ENCODE measurements at regions not wholly inside any gene's neighbourhood (a gene's known extent, or its start where the extent isn't known, plus 50 kb on each side); places are given as distances from the start of the nearest gene placed in this dataset.

DNA sequence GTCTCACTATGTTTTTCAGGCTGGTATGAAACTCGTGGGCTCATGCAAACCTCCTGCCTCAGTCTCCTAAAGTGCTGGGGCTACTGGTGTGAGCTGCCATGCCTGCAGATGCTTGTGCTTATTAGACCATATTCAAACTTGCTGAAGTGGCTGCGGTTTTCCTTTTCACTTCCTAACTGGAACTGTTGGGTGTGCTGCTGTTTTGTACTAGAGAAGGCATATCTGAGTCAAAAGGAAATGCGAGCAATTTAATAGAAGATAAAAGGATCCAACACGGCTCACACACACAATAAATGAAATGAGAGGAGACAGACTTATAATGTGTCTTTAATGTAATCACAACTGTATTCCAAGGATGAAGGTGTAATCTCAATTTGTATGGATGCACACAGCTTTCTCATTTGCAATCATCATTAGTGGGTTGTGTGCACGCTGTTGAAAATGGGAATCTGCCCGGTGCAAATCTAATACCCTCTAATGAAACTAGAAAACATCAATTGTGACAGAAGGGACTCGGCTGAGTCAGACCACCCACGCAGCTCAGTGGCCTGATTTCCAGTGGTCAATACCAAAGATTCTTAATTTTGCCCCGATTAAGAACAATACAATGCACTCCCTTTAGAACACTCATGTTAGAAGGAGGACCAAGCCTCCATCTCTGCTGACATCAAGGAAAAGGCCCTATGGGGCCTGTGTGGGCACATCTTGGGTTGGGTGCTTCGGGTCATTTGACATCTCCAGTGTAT lies 532.7 kb downstream of the TDRD15 start:
- no peak for DNase-seq (ENCODE audit: low read depth)
- TF ChIP-seq, protein P1, sequence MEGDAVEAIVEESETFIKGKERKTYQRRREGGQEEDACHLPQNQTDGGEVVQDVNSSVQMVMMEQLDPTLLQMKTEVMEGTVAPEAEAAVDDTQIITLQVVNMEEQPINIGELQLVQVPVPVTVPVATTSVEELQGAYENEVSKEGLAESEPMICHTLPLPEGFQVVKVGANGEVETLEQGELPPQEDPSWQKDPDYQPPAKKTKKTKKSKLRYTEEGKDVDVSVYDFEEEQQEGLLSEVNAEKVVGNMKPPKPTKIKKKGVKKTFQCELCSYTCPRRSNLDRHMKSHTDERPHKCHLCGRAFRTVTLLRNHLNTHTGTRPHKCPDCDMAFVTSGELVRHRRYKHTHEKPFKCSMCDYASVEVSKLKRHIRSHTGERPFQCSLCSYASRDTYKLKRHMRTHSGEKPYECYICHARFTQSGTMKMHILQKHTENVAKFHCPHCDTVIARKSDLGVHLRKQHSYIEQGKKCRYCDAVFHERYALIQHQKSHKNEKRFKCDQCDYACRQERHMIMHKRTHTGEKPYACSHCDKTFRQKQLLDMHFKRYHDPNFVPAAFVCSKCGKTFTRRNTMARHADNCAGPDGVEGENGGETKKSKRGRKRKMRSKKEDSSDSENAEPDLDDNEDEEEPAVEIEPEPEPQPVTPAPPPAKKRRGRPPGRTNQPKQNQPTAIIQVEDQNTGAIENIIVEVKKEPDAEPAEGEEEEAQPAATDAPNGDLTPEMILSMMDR (IDR thresholded peaks at IDR 0.05; ENCODE audit: control insufficient read depth, extremely low read depth, insufficient read depth): no peak
- H3K4me3 ChIP-seq (ENCODE audit: low read depth, low read length): no peak overlapping the region

DNA sequence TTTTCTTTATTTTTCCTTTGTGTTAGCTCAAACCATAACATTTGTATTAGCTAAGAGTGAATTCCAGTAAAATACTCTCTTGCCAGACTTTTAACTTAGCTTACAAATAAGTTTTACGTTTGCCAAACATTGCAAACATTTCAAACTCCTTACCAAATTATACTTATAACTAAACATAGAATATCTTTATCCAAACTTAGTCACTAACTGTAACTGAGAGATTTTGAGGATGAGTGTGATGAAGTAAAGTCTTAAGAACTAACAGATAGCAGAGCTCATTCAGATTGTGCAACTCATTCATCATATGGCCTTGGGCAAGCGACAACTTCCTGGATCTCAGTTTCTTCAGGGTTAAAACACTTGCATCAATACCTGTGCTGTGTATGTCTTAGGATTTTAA lies 533.7 kb downstream of the TDRD15 start:
- no peak overlapping the region for H3K4me3 ChIP-seq (ENCODE audit: low read depth, low read length)
- DNase-seq (ENCODE audit: low read depth): no peak
- TF ChIP-seq, protein P1 (IDR thresholded peaks at IDR 0.05; ENCODE audit: control insufficient read depth, extremely low read depth, insufficient read depth): no peak

DNA sequence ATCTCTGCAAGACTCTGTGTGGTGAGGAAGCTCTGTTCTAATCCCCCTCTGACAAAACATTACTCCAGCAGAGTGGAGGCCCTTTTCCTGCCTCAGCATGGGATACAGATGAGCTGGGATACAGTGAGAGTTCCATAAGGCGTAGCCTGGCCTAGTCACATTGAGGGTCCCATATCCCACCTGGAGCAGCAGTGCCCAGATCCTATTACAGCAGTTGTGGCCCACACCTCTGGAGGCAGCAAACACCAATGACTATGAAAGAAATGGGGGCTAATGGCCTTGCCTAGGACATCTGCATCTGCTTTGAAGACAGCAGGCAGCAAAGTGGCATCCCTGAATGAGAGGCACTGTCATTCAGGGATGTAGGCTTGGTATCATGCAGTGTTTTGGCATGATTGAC lies 534.5 kb downstream of the TDRD15 start:
- TF ChIP-seq, protein P1 (IDR thresholded peaks at IDR 0.05; ENCODE audit: control insufficient read depth, extremely low read depth, insufficient read depth): no peak

DNA sequence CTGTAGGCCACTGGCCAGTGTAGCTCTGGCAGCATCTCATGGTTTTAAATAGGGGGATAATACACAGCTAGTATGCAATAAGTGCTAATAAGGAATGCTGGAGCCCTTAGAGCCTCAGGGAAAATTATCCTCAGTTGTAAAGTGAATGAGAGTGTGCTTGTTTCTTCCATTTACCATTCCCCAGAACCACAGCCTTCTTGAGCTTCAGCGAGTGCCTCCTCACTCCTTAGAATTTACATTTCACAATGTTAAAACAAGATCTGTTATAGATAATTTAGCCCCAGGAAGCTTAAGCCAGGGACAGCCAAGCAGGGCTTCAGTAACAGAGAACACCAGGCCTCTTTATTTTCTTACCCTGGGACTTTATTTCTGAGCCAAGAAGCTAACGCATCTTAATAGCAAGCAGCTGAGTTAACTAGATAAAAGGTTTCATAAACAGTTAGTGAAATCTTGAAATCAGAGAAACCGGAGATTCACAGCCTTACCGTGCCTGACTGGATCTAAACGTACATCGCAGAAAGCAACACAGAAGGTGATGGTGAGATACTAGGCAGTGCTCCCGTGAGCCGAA lies 535.2 kb downstream of the TDRD15 start:
- DNase-seq (ENCODE audit: low read depth): no peak
- TF ChIP-seq, protein P1 (IDR thresholded peaks at IDR 0.05; ENCODE audit: control insufficient read depth, extremely low read depth, insufficient read depth): no peak
- no peak overlapping the region for H3K4me3 ChIP-seq (ENCODE audit: low read depth, low read length)

More for the DNA sequence above, 534.5 kb downstream of the TDRD15 start:
- H3K4me3 ChIP-seq (ENCODE audit: low read depth, low read length): no peak overlapping the region
- no peak for DNase-seq (ENCODE audit: low read depth)

DNA sequence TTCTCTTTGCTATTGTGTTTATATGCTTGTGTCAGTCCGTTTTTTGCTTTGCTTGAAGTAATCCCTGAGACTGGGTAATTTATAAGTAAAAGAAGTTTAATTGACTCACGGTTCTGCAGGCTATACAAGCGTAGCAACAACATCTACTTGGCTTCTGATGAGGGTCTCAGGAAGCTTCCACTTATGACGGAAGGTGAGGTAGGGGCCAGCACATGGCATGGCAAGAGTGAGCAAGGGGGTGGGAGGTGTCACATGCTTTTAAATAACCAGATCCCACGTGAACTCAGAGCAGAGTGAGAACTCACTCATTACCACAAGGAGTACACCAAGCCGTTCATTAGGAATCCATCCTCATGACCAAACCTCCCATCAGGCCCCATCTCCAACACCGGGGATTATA lies 540.3 kb downstream of the TDRD15 start:
- TF ChIP-seq, protein P1 (IDR thresholded peaks at IDR 0.05; ENCODE audit: control insufficient read depth, extremely low read depth, insufficient read depth): no peak

DNA sequence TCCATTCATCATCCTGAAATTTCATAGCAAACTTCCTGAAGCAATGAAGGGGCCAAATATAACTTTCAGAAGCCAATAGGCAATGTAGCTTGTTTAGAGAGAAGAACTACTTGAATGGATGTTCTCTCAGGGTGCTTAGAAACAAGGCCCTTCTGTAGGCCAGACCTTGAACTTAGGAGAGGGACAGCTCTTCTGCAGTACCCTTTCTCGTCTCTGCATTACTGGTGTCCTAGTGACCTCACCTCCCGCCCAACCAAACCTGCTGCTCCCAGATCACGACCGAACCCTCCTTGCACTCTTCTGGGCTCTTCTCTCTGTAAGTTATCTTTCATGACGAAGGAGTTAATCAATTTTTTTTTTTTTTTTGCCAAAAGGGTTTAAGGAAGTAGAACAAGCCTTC lies 543.9 kb downstream of the TDRD15 start:
- DNase-seq (ENCODE audit: low read depth): no peak
- TF ChIP-seq, protein P1 (IDR thresholded peaks at IDR 0.05; ENCODE audit: control insufficient read depth, extremely low read depth, insufficient read depth): no peak
- H3K4me3 ChIP-seq (ENCODE audit: low read depth, low read length): no peak overlapping the region

More for the DNA sequence above, 540.3 kb downstream of the TDRD15 start:
- no peak overlapping the region for H3K4me3 ChIP-seq (ENCODE audit: low read depth, low read length)
- DNase-seq (ENCODE audit: low read depth): no peak

Measured in LNCaP clone FGC (cell line).